GM18517 (cell line): ENCODE measurements at regions not wholly inside any gene's neighbourhood (a gene's known extent, or its start where the extent isn't known, plus 50 kb on each side); places are given as distances from the start of the nearest gene placed in this dataset.
A peak's percentile ranks its signal among the peaks of the same experiment; 100 is the strongest.
"Not testable (repeated sequence)": the region's sequence is repeated elsewhere in the genome, so short reads cannot be mapped to it uniquely, and the experiment has no call there.

Source experiments
- ATAC-seq: cut with Tn5 transposase; IDR thresholded peaks from one replicate; pipeline ENCODE4 v1.9.1; 2021; ENCODE audit warnings: mild to moderate bottlenecking, moderate library complexity; ENCODE audit not compliant: unreplicated experiment

DNA sequence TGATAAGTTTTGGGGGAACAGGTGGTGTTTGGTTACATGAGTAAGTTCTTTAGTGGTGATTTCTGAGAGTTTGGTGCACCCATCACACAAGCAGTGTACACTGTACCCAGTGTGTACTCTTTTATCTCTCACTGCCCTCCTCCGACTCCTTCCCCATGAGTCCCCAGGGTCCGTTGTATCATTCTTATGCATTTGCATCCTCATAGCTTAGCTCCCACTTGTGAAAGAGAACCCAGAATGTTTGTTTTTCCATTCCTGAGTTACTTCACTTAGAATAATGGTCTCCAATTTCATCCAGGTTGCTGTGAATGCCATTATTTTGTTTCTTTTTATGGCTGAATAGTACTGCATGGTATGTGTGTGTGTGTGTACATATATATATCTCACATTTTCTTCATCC lies 295.8 kb upstream of the GRAMD2B start:
- not testable (repeated sequence) for ATAC-seq

DNA sequence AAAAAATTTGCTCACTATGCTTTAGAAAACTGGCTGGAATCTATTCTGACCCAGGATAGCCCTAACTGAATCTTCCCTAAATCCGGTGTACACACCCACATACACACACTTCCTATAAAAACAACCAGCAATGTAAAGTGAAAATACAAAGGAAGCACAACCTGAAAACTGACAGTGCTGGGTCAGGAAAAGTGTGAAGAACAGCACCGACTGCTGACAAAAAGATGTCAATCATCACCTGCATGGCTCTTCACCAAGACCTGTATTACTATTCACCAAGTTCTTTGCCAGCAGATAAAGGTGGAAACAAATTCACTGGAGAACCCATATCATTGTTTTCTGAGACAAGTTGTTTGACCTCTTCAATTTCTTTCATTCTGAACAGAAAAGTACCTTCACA lies 293.8 kb upstream of the GRAMD2B start:
- ATAC-seq: no peak

DNA sequence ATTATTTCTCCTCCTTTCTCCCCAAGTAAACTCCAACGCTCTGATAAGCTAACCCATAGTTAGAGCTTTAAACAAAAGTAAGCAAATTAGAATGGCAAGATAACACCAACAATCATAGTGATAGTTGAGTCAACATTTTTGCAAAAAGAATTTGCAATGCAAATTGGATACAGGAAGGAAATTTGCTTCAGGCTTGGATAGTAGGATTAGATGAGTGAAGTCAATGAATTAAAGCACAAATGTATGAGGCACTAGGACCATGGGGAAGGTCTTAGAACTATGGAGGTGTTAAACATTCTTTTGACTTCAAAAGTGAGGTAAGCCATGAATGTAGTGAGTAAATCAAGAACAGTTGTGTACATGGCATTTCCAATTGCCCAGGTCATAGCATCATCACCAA lies 289.8 kb upstream of the GRAMD2B start:
- no peak for ATAC-seq

DNA sequence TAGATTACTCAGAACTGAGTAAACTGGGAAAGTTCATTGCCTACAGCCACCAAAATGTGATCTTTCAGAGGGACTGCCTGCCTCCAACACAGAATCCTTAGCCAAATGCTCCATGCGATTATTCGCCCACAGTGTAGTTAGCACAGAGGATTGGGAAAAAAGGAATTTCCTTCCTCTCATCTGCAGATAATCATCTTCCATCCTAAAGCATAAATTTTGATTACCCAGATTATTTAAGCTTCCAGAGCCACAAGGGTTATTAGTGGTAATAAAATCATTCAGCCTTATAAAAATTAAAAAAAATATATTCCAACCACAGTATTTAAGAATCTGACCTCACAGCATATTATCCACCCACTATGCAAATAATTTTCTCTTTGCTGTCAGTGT lies 285.3 kb upstream of the GRAMD2B start:
- ATAC-seq: no peak

DNA sequence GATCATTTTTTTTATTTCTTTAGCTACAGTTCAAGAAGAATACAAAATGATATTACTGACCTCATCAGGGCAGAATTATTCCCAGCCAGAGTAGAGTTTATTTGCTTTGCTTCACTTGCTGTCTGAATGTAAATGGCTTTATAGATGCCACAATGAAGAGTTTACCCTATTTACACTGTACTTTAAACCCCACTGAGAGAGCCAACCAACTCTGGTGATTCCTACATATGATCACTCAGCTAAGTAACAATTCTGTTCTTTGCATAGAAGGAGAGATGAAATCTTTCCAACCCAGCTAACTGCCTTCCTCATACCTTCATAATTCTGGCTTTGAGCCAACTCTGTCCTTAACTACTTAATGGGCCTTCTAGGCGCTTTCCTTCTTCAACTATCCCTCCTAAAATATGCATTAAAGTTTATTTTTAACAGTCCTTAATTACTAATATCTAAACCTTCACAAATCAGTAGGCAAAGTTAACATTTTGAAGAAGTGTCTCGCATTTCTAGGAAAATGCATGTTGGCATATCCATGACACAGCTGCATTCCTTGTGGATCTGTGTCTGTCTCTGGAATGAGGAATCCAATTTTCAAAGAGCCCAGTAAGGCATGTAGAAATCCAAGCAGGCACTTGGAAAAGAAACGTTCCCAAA lies 284.8 kb upstream of the GRAMD2B start:
- ATAC-seq: no peak

DNA sequence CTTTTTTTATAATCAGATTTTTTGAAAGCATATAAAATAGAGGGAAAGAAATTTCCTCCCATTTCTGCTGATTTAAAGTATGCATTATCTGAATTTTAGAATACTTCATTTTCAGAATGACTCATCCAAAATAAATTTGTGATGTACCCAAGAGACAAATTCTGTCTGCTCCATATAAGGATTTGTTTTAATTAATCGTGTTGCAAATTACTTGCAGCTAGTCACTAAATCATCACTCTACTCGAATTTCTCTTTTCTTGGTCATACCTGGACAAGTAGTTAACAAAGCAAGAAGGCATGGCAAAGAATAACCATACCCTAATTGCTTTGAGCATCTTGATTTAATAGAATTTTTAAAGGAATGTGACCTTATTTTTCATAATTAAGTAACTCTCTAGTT lies 284.1 kb upstream of the GRAMD2B start:
- no peak for ATAC-seq

DNA sequence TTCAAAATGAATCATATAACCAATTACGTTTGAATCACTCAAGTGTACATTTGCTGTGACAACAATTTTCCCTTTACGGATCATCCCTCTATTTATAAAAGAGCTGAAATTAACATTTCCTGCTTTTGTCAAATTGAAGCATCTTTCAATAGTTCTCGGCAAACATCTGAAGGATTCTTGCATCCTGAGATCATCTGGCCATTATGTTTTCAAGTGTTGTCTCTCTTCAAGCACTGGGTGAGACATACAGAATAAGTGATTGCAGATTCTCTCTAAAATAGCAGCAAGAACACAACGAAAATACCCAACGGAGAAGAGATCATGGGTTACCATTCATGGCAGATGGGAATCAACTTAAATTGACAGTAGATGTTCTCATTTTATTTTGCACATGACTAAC lies 283.4 kb upstream of the GRAMD2B start:
- no peak for ATAC-seq

DNA sequence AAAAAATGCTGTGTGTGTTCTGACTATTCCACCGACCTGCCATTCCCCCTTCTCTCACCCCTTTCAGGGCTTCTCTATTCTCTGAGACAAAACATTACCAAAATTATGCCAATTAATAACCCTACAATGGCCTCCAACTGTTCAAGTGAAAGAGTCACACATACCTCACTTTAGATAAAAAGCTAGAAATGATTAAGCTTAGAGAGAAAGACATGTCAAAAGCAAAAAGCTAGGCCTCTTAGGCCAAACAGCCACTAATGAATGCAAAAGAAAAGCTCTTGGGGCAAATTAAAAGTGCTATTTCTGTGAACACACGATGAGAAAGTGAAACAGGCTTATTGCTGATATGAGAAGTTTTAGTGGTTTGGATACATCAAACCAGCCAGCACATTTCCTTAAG lies 279.6 kb upstream of the GRAMD2B start:
- peak; percentile 51 for ATAC-seq

DNA sequence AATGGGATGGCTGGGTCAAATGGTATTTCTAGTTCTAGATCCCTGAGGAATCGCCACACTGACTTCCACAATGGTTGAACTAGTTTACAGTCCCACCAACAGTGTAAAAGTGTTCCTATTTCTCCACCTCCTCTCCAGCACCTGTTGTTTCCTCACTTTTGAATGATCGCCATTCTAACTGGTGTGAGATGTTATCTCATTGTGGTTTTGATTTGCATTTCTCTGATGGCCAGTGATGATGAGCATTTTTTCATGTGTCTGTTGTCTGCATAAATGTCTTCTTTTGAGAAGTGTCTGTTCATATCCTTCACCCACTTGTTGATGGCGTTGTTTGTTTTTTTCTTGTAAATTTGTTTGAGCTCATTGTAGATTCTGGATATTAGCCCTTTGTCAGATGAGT lies 272.9 kb upstream of the GRAMD2B start:
- ATAC-seq: not testable (repeated sequence)

DNA sequence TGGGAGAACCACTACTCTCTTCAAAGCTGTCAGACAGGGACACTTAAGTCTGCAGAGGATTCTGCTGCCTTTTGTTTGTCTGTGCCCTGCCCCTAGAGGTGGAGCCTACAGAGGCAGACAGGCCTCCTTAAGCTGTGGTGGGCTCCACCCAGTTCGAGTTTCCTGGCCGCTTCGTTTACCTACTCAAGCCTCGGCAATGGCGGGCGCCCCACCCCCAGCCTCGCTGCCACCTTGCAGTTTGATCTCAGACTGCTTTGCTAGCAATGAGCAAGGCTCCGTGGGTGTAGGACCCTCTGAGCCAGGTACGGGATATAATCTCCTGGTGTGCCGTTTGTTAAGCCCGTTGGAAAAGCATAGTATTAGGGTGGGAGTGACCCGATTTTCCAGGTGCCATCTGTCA lies 267.9 kb upstream of the GRAMD2B start:
- not testable (repeated sequence) for ATAC-seq

DNA sequence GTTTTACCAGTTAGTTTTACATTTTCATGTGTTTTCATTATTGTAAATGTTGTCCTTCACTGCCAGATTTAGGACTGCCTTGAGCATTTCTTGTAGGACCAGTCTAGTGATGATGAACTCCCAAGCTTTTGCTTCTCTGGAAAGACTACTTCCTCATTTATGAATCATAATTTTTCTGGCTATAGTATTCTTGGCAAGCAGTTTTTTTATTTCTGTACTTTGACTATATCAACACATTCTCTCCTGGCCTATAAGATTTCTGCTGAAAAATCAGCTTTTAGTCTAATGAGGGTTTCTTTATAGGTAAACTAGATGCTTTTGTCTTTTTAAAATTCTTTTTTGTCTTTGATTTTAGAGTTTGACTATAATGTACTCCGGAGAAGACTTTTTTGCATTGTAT lies 256.8 kb upstream of the GRAMD2B start:
- ATAC-seq: no peak

DNA sequence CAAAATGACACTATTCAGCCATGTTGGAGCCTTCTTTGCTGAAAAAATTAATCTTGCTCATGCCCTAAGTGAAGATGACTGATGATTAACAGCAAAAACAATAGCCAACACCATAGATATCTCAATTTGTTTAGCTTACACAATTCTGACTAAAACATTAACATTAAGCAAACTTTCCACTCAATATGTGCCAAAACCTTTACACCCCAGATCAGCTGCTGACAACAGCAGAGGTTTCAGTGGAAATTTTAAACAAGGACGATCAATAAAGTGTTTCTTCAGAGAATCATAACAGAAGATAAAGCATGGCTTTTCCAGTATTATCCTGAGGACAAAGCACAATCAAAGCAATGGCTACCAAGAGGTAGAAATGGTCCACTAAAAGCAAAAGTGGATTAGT lies 254.4 kb upstream of the GRAMD2B start:
- ATAC-seq: no peak

DNA sequence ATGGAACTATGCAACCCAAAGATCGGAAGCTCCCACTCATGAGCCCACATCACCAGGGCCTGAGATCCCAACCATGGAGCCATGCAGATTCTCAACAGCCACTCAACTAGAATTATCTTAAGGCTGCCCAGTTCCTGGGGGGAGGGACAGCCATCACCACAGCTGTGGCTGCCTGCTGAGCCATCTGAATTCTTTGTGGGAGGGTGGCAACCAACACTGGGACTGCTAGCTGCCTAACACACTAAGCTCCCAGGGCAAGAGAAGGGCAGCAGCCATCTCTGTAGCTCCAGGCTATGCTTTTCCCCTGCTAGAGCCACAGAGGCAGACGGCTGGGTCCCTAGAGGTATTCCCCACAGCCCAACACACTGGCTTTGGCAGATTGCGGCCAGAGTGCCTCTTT lies 251.3 kb upstream of the GRAMD2B start:
- ATAC-seq: no peak

DNA sequence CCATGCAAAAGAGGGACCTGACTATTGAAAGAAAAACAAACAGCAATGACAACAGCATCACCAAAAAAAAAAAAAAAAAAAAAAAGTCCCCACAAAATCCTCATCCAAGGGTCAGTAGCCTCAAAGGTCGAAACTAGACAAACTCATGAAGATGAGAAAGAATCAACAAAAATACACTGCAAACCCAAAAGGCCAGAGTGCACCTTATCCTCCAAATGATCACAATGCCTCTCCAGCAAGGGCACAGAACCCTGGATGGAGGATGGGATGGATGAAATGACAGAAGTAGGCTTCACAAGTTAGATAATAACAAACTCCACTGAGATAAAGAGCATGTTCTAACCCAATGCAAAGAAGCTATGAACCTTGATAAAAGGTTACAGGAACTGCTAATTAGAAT lies 250.4 kb upstream of the GRAMD2B start:
- no peak for ATAC-seq

DNA sequence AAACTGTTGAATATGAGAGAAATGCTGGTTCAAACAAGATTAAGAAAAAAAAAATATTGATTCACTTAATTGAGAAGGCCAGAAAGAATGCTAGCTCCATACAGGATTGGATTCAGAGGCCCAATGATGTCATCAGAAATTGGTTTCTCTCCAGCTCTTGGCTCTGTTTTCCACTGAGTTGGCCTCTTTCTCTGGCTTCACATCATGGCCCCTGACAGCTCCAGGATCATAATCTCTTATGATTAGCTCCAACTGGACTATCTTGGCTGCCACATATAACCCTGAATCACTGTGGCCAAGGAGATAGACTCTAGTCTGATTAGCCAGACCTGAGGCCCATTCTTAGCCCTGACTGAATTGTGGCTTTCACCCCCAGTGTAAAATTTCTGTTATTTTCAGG lies 244.7 kb upstream of the GRAMD2B start:
- no peak for ATAC-seq

DNA sequence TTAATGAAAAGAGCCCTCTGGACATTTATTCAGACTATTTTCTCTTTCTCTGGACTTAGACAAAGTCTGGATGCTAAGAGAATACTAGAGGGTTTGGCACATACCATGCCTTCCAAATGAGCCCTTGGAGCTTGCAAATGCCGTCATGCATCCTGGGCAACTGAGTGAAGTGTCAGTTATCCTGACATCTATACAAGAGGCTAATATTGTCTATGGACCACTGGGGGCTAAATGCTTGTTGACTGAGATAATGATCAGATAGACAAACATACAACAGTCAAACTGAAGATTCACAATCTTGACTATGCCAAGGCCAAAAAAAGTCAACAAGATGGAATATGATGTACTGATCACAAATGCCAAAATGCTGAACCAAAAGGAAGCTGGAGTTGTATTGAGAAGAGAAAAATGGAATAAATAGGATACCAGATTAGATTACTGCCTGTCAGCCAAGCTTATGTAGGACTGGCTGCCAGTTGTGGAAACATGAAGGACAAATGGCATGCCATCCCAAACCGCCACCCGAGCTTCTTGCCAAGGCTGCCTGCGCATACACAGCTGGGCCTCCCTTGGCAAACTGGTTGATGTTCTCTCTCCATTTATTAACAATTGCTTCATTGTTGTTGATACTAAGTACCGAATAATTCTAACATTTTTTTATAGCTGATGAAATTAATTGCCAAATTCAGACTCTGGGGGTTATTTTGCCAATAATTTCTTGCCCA lies 240.1 kb upstream of the GRAMD2B start:
- ATAC-seq: no peak

DNA sequence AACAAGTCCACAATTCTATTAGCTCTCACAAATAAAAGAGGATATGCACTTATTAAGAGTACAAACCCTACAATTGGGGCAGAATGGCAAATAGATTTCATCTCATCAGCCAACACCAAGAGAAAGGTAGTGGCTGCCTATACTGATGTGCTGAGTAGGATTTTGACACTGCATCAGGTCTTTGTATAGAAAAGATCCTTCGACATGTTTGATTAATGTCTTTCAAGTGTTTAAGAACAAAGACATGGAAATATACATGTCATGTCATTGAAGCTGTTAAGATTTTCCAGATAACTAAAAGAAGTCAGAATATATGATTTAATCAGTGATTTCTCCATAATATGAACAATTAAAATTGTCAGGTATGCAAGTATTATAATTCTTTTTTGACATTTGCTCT lies 238.7 kb upstream of the GRAMD2B start:
- no peak for ATAC-seq

DNA sequence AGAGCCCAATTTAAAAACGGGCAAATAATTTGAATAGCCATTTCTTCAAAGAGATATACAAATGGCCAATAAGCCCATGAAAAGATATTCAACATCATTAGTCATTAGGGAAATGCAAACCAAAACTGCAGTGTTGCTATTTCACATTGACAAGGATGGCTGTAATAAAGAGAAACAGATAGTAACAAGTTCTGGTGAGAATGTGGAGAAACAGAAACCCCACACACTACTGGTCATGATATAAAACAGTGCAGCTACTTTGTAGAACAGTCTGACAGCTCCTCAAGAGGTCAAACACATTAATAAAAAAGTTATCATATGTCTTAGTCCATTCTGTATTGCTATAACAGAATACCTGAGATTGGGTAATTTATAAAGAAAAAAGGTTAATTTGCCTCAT lies 237.0 kb upstream of the GRAMD2B start:
- no peak for ATAC-seq

DNA sequence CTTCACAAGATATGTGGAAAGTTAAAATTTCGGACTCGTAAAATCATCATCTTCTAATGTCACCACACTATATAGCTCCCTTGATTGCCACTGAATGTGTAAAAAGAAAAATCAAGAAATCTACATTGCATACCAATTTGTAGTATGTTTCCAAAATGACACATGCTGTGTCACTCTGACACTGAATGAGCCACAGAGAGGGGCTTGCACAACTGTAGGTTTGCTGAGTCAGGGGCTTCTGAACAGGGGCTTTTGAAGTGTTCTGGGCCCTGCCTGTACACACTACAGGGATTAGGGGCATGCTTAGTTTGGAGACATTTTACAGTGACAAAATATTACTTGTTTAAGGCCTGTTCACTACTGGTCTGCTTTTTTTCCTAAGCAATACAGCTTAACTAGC lies 234.4 kb upstream of the GRAMD2B start:
- ATAC-seq: no peak

DNA sequence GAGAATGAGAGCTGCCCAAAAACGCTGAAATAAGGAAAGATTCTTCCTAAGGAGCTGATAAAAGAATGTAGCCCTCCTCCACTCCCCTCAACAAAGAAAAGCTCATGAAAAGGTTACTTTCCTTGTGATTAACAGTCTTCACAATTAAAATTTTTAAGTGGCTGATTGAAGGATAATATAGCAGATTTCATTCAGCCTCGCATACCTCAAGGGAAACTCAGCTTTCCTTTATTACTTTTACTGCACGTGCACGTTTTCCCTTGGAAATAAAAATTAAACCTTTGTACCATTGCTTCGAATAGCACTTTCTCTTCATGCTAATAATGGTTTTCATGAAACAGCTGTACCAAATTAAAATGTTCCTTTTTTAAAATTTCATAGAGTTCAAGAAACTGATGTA lies 234.0 kb upstream of the GRAMD2B start:
- ATAC-seq: no peak

DNA sequence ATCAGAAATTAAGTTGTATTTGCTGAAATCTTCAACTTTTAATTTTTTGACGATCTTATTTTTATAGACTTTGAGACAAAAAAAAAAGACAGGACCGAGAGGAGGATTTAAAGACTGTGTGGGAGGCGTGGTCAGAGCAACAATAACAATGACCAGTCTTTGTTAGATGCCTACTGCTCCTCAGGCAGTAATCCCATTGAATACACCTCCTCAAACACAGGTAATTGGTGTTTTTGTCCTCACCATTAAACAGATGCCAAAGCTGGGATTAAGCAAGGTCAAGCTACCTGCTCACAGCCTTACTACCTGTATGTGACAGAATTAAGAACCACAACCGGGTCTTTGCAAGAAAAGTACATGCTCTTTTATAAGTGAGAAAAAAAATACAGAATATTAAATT lies 233.3 kb upstream of the GRAMD2B start:
- no peak for ATAC-seq

DNA sequence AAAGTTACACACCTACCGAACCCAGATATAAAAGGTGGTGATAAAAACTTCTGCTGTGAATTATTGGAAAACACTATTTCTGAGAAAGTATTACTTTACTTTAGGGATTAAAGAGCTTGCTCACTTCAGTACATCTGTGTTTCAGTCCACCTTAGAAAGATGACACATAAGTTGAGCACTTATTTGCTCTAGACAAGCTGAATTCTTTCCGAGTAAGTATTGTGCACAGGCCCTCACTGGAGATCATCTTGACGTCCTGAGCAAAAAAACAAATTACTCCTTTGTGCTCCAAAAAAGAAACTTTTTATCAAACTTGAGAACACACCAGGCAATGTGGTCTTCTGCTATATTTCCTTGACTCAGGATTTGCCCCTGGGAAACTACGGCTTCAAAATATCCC lies 231.0 kb upstream of the GRAMD2B start:
- no peak for ATAC-seq
